C4-2B (cell line): ENCODE measurements at regions not wholly inside any gene's neighbourhood (a gene's known extent, or its start where the extent isn't known, plus 50 kb on each side); places are given as distances from the start of the nearest gene placed in this dataset.
"Not testable (repeated sequence)": the region's sequence is repeated elsewhere in the genome, so short reads cannot be mapped to it uniquely, and the experiment has no call there.

Experiments
- H3K27ac ChIP-seq: fragments of 450-650 bp; 2 replicates; pipeline ENCODE4 v1.5.1; 2017
- CTCF ChIP-seq: fragments of 450-650 bp; conservative IDR thresholded peaks from 2 replicates; pipeline ENCODE4 v1.5.1; 2017; ENCODE audit warnings: mild to moderate bottlenecking
- ZFX ChIP-seq: fragments of 450-650 bp; IDR thresholded peaks from 2 replicates; pipeline ENCODE4 v1.6.1; 2017

DNA sequence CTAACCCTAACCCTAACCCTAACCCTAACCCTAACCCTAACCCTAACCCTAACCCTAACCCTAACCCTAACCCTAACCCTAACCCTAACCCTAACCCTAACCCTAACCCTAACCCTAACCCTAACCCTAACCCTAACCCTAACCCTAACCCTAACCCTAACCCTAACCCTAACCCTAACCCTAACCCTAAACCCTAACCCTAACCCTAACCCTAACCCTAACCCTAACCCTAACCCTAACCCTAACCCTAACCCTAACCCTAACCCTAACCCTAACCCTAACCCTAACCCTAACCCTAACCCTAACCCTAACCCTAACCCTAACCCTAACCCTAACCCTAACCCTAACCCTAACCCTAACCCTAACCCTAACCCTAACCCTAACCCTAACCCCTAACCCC lies 80.6 kb upstream of the PLEKHG4B start:
- not testable (repeated sequence) for H3K27ac ChIP-seq

DNA sequence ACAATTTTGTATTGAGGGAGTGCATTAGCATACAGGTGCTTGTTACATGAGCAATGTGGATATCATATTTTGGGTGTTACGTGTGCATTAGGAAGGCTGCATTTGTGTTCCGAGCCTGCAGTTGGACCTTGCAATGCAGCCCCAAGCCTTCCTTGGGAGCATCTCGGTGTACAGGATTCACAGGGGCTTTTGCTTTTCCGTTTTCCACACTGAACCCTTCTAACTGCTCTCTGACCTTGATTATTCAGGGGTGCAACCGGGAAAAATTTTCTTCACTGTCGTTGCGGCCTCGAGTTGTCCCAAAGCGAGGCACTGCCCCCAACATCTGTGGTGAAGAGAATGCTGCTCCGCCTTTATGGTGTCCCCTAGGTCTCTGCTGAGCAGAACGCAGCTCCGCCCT lies 80.1 kb upstream of the PLEKHG4B start:
- H3K27ac ChIP-seq = no peak overlapping the region
- TF ChIP-seq ZFX (no peak), CTCF (no peak)

- TF ChIP-seq ZFX (no peak), CTCF (no peak)
- H3K27ac ChIP-seq = no peak overlapping the region
Observed at GRCh38 chr5:13234-13633, 78.7 kb upstream of the PLEKHG4B start.

DNA sequence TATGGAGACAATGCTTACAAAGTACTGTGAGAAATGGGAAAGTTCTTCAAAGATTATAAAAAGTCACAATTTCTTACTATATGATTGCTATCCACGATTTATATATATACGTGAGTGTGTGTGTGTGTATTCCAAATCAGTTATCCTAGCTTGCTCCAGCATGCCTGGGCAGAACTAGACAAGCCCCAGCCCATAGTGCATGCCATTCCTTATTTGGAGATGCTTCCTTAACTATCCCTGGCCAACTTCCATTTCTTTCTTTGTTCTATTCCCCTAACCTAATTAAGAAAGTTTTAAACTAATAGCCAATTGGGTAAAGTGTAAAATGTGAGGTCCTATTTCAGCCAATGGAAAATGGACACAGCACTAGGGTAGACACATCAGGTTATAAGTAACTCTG lies 77.3 kb upstream of the PLEKHG4B start:
- not testable (repeated sequence) for H3K27ac ChIP-seq

DNA sequence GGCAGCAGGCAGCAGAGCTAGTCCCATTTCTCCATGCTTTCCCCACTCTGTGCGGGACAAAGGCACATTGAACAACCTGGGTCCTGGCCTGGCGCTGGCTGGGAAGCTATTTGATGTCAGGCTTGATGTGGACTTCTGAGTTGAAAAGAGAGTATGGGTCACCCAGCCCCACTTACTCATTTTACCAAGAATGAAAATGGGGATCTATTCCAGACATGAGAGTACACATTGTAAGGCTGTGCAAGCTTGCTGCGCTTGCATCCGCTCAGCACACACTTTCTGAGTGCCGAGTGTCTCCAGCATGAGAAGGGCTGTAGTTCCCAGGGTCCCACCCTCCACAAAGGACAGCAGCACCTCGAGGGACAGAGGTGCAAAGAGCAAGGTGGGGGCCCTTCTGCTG lies 71.7 kb upstream of the PLEKHG4B start:
- H3K27ac ChIP-seq = not testable (repeated sequence)

GRCh38 chr5:21654-22233 lies 70.2 kb upstream of the PLEKHG4B start:
- TF ChIP-seq ZFX (no peak), CTCF (peak; percentile 67)
- H3K27ac ChIP-seq = no peak overlapping the region

DNA sequence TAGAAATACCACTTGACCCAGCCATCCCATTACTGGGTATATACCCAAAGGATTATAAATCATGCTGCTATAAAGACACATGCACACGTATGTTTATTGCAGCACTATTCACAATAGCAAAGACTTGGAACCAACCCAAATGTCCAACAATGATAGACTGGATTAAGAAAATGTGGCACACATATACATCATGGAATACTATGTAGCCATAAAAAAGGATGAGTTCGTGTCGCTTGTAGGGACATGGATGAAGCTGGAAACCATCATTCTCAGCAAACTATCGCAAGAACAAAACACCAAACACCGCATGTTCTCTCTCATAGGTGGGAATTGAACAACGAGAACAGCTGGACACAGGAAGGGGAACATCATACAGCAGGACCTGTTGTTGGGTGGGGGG lies 68.1 kb upstream of the PLEKHG4B start:
- not testable (repeated sequence) for H3K27ac ChIP-seq

DNA sequence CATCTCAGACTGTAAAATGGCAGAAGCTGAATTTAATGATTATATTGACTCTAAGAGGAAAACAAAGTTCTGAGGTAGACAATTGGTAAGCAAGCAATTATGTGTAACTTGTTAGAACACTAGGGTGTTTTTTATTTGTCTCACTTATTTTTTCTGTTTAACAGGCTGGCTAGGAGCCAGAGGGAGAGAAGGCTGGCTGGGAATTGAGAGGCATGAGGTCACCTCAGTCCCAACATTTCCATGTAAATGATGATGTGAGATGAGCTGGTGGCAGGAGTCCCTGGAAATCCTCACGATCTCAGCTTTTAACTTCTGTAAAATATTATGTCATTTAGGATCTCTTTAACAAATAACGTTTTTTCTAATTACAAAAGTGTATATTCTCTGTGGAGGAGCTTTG lies 66.9 kb upstream of the PLEKHG4B start:
- H3K27ac ChIP-seq = not testable (repeated sequence)

DNA sequence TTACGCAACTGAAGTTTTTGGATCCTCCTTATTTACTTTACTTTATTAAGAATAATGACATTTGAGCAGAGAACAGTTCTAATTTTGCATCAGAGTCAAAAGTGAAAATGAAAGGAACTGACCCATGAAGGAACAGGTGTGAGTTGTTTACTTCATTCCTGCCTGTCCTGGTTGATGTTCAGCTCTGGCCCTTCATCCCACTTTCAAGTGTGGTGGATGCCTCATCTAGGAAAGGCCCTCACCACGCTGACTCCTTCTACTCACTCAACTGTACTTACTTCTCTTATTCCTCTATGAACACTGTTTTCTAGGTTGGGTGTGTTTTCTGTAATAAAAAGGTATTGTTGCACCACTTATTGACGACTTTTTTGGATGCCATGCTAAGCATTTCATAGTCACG lies 61.8 kb upstream of the PLEKHG4B start:
- H3K27ac ChIP-seq = no peak overlapping the region
- TF ChIP-seq ZFX (no peak), CTCF (no peak)

GRCh38 chr5:30556-30955 lies 61.4 kb upstream of the PLEKHG4B start:
- not testable (repeated sequence) for H3K27ac ChIP-seq

DNA sequence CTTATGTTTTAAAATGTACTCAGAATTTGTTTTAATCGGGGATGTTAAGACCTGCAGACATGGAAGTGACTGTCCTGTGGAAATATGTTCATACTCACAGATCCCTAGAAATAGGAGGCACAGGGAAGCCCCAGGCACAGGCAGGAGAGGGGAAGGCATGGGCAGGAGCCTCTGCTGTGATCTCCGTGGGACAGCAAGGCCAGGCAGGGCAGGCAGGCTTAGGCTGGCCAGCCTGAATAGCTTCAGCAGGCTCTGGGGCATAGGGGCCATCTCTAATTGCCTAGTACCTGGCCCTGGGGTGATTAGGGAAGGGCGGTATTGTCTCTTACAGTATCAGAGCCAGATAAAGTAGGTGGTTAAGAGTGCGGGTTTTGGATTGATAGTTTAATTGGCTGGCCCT lies 59.8 kb upstream of the PLEKHG4B start:
- TF ChIP-seq ZFX = no peak
- no peak for TF ChIP-seq CTCF

DNA sequence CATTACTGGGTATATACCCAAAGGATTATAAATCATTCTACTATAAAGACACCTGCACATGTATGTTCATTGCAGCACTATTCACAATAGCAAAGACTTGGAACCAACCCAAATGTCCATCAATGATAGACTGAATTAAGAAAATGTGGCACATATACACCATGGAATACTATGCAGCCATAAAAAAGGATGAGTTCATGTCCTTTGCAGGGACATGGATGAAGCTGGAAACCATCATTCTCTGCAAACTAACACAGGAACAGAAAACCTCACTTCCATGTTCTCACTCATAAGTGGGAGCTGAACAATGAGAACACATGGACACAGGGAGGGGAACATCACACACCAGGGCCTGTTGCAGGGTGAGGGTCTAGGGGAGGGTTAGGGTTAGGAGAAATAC lies 56.4 kb upstream of the PLEKHG4B start:
- not testable (repeated sequence) for H3K27ac ChIP-seq

More for the DNA sequence above, 59.8 kb upstream of the PLEKHG4B start:
- no peak overlapping the region for H3K27ac ChIP-seq

GRCh38 chr5:37207-37606 lies 54.8 kb upstream of the PLEKHG4B start:
- not testable (repeated sequence) for H3K27ac ChIP-seq
